ENCODE measurements at regions not wholly inside any gene's neighbourhood (a gene's known extent, or its start where the extent isn't known, plus 50 kb on each side); places are given as distances from the start of the nearest gene placed in this dataset.

DNA sequence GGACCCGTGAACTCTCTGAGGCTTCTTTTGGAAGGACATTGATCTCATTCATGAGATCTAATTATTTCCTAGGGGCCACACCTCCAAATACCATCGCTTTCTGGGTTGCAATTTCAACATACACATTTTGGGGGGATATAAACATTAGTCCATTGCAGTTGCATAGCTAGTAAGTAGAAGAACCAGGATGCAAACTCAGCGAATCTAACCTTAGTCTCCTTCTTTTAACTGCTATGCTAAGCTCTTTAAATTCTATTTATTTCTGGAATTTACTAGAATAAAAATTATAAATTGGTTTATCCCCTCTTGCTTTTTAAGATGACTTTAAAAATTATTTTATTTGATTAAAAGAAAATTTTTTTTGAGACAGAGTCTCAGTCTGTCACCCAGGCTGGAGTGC lies 232.5 kb upstream of the EEF2KMT start:
- H3K36me3 ChIP-seq (ENCODE audit: control insufficient read depth in 4 of 4, insufficient read depth in 4 of 4, low read length in 4 of 4) = no peaks in the 10 kb centered on the region
- TF ChIP-seq, protein P1, sequence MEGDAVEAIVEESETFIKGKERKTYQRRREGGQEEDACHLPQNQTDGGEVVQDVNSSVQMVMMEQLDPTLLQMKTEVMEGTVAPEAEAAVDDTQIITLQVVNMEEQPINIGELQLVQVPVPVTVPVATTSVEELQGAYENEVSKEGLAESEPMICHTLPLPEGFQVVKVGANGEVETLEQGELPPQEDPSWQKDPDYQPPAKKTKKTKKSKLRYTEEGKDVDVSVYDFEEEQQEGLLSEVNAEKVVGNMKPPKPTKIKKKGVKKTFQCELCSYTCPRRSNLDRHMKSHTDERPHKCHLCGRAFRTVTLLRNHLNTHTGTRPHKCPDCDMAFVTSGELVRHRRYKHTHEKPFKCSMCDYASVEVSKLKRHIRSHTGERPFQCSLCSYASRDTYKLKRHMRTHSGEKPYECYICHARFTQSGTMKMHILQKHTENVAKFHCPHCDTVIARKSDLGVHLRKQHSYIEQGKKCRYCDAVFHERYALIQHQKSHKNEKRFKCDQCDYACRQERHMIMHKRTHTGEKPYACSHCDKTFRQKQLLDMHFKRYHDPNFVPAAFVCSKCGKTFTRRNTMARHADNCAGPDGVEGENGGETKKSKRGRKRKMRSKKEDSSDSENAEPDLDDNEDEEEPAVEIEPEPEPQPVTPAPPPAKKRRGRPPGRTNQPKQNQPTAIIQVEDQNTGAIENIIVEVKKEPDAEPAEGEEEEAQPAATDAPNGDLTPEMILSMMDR (IDR thresholded peaks at IDR 0.05; ENCODE audit: control extremely low read depth, extremely low read depth) = no peak
- no peak for ATAC-seq (ENCODE audit: insufficient read depth, low FRiP score)
- no peak overlapping the region for H3K9ac ChIP-seq (ENCODE audit: insufficient read depth in 1 of 2, low read length in 2 of 2)
- H3K4me1 ChIP-seq (ENCODE audit: control insufficient read depth in 5 of 5, insufficient read depth in 5 of 5, low read length in 5 of 5) = no peaks in the 10 kb centered on the region
- H3K27ac ChIP-seq (ENCODE audit: low read depth in 1 of 2, low read length in 1 of 2) = no peak overlapping the region
- H3K4me3 ChIP-seq = no peak overlapping the region
- no peak for DNase-seq
- no peaks in the 10 kb centered on the region for H3K27me3 ChIP-seq (ENCODE audit: control insufficient read depth in 3 of 3, insufficient read depth in 3 of 3, low read length in 2 of 3)
- peaks cover 0 to 3% (median 0%) of the 10 kb centered on the region in 4 donors for H3K9me3 ChIP-seq (ENCODE audit: control insufficient read depth in 4 of 4, insufficient read depth in 3 of 4, low read length in 3 of 4)
- 84 to 94% methylated on average over 3 of the region's 3 CpGs for WGBS, 2 donors

DNA sequence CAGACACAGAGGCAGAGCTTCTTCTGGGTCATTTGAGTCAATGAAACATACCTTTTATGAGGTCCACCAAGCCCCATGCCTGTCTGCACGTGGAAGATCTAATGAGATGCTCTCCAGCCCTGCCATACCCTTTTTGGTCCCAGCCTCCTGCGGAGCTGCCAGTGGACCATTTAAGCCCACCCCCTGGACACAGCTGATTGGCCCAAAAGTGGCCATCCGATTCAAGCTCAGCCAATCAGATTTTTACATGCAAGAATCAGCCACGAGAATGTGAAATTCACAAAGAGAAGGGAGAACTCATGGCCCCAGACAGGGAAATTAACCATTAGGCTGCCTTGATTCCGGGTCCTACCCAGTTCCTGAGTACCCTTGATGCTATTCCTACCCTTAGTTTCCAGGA lies 231.0 kb upstream of the EEF2KMT start:
- Histone ChIP-seq H3K27ac (ENCODE audit: low read depth in 1 of 2, low read length in 1 of 2) (no peak overlapping the region), H3K9ac (ENCODE audit: insufficient read depth in 1 of 2, low read length in 2 of 2) (no peak overlapping the region), H3K4me3 (no peak overlapping the region), H3K27me3 (ENCODE audit: control insufficient read depth in 3 of 3, insufficient read depth in 3 of 3, low read length in 2 of 3) (no peaks in the 10 kb centered on the region), H3K4me1 (ENCODE audit: control insufficient read depth in 5 of 5, insufficient read depth in 5 of 5, low read length in 5 of 5) (no peaks in the 10 kb centered on the region), H3K36me3 (ENCODE audit: control insufficient read depth in 4 of 4, insufficient read depth in 4 of 4, low read length in 4 of 4) (no peaks in the 10 kb centered on the region), H3K9me3 (ENCODE audit: control insufficient read depth in 4 of 4, insufficient read depth in 3 of 4, low read length in 3 of 4) (peaks cover 0 to 5% (median 0%) of the 10 kb centered on the region in 4 donors)
- DNase-seq (no peak), ATAC-seq (ENCODE audit: insufficient read depth, low FRiP score) (no peak)
- 67 to 80% methylated on average over 5 of the region's 5 CpGs for WGBS, 2 donors
- TF ChIP-seq, protein P1 (IDR thresholded peaks at IDR 0.05; ENCODE audit: control extremely low read depth, extremely low read depth) = no peak

DNA sequence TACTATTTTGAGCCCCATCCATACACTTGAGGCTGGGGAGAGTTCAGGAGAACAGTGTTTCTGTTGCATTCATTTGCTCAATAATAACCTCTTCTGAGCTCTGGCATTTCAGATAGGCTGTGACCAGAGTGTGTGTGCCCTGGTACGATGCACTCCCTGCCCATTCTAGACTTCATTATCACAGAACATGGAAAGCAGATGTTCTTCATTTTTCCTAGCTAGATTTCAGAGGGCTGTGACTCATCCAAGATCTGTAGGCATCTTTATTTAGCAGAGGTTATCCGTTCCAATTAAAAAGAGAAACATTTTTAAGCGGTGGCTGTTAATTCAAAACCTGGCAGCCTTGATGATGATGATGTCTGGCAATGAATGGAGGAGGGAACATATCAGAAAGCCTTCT lies 228.8 kb upstream of the EEF2KMT start:
- TF ChIP-seq, protein P1 (IDR thresholded peaks at IDR 0.05; ENCODE audit: control extremely low read depth, extremely low read depth) = no peak
- 86 to 88% methylated on average over 3 of the region's 3 CpGs for WGBS, 2 donors

DNA sequence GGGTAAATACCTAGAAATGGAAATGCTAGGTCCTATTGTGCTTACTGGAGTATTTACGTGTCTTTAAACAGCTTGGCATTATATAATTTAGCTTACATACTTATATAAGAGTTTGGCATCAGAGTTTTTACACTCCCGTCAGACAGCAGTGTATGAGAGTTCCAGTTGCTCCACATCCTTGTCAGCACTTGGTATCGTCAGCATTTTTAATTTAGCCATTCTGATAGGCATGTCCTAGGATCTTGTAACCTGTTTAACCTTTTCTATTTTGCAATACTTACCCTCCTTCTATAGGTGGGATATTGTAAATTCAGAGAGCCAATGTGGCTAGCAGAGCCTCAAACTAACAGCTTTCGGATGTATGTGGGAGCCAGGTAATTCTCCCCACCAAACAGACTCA lies 228.3 kb upstream of the EEF2KMT start:
- 71 to 73% methylated on average over 4 of the region's 4 CpGs for WGBS, 2 donors
- H3K4me1 ChIP-seq (ENCODE audit: control insufficient read depth in 5 of 5, insufficient read depth in 5 of 5, low read length in 5 of 5) = no peaks in the 10 kb centered on the region
- H3K4me3 ChIP-seq = no peak overlapping the region
- H3K27me3 ChIP-seq (ENCODE audit: control insufficient read depth in 3 of 3, insufficient read depth in 3 of 3, low read length in 2 of 3) = no peaks in the 10 kb centered on the region
- DNase-seq = no peak
- H3K9ac ChIP-seq (ENCODE audit: insufficient read depth in 1 of 2, low read length in 2 of 2) = no peak overlapping the region
- no peak overlapping the region for H3K27ac ChIP-seq (ENCODE audit: low read depth in 1 of 2, low read length in 1 of 2)
- peaks cover 0 to 7% (median 0%) of the 10 kb centered on the region in 4 donors for H3K9me3 ChIP-seq (ENCODE audit: control insufficient read depth in 4 of 4, insufficient read depth in 3 of 4, low read length in 3 of 4)
- ATAC-seq (ENCODE audit: insufficient read depth, low FRiP score) = no peak
- no peaks in the 10 kb centered on the region for H3K36me3 ChIP-seq (ENCODE audit: control insufficient read depth in 4 of 4, insufficient read depth in 4 of 4, low read length in 4 of 4)
- TF ChIP-seq, protein P1 (IDR thresholded peaks at IDR 0.05; ENCODE audit: control extremely low read depth, extremely low read depth) = no peak

More for the DNA sequence above, 228.8 kb upstream of the EEF2KMT start:
- no peak for DNase-seq
- H3K27me3 ChIP-seq (ENCODE audit: control insufficient read depth in 3 of 3, insufficient read depth in 3 of 3, low read length in 2 of 3) = no peaks in the 10 kb centered on the region
- no peaks in the 10 kb centered on the region for H3K4me1 ChIP-seq (ENCODE audit: control insufficient read depth in 5 of 5, insufficient read depth in 5 of 5, low read length in 5 of 5)
- H3K27ac ChIP-seq (ENCODE audit: low read depth in 1 of 2, low read length in 1 of 2) = no peak overlapping the region
- H3K36me3 ChIP-seq (ENCODE audit: control insufficient read depth in 4 of 4, insufficient read depth in 4 of 4, low read length in 4 of 4) = no peaks in the 10 kb centered on the region
- no peak overlapping the region for H3K9ac ChIP-seq (ENCODE audit: insufficient read depth in 1 of 2, low read length in 2 of 2)
- H3K4me3 ChIP-seq = no peak overlapping the region
- H3K9me3 ChIP-seq (ENCODE audit: control insufficient read depth in 4 of 4, insufficient read depth in 3 of 4, low read length in 3 of 4) = peaks cover 0 to 7% (median 0%) of the 10 kb centered on the region in 4 donors
- no peak for ATAC-seq (ENCODE audit: insufficient read depth, low FRiP score)

Measured in lung (tissue), 11 donors.